GM23338 (cell line): ENCODE measurements at regions not wholly inside any gene's neighbourhood (a gene's known extent, or its start where the extent isn't known, plus 50 kb on each side); places are given as distances from the start of the nearest gene placed in this dataset.

Experiments used
- ATAC-seq: fragments of 200-7000 bp; cut with Tn5 transposase; 3 replicates; pipeline ENCODE4 v1.9.1; 2020
- DNase-seq: peaks from one replicate; pipeline ENCODE4 v3.0.0-alpha.2; 2015; ENCODE audit warnings: low spot score
- H2AFZ ChIP-seq: fragments of 200-600 bp; sonication (generic); 2 replicates; pipeline ENCODE4 v1.8.0; 2016; ENCODE audit warnings: antibody characterized with exemption, mild to moderate bottlenecking, moderate library complexity
- H3F3A ChIP-seq: fragments of 200-600 bp; sonication (generic); replicated peaks from 2 replicates; pipeline ENCODE4 v1.8.0; 2017; ENCODE audit warnings: antibody characterized with exemption, mixed run types, low read depth
- H3K27ac ChIP-seq: fragments of 200-600 bp; sonication (generic); 2 replicates; pipeline ENCODE4 v1.6.1; 2016; ENCODE audit warnings: low read depth
- H3K27me3 ChIP-seq: fragments of 200-600 bp; sonication (generic); 2 replicates; pipeline ENCODE4 v1.8.0; 2016; ENCODE audit warnings: mild to moderate bottlenecking, mixed run types, moderate library complexity; ENCODE audit not compliant: insufficient read depth
- H3K36me3 ChIP-seq: fragments of 200-600 bp; sonication (generic); 2 replicates; pipeline ENCODE4 v1.8.0; 2016; ENCODE audit warnings: mild to moderate bottlenecking; ENCODE audit not compliant: insufficient read depth
- H3K4me1 ChIP-seq: fragments of 200-600 bp; sonication (generic); 2 replicates; pipeline ENCODE4 v1.8.0; 2016; ENCODE audit warnings: mild to moderate bottlenecking, moderate library complexity; ENCODE audit not compliant: insufficient read depth
- H3K4me2 ChIP-seq: fragments of 200-600 bp; sonication (generic); 2 replicates; pipeline ENCODE4 v1.7.1; 2017; ENCODE audit warnings: mixed run types
- H3K4me3 ChIP-seq: fragments of 200-600 bp; sonication (generic); 2 replicates; pipeline ENCODE4 v1.6.1; 2016; ENCODE audit warnings: mixed run types
- H3K79me2 ChIP-seq: fragments of 200-600 bp; sonication (generic); replicated peaks from 2 replicates; pipeline ENCODE4 v1.8.0; 2017; ENCODE audit warnings: mild to moderate bottlenecking; ENCODE audit not compliant: insufficient read depth
- H3K9me2 ChIP-seq: fragments of 200-600 bp; sonication (generic); 2 replicates; pipeline ENCODE4 v1.8.0; 2017; ENCODE audit not compliant: insufficient read depth
- H4K20me1 ChIP-seq: fragments of 200-600 bp; sonication (generic); replicated peaks from 2 replicates; pipeline ENCODE4 v1.8.0; 2017; ENCODE audit warnings: mild to moderate bottlenecking; ENCODE audit not compliant: insufficient read depth
- H3K27ac Mint-ChIP-seq: 2 replicates; pipeline ENCODE4 v1.8.0; 2020; ENCODE audit warnings: inconsistent platforms, mild to moderate bottlenecking, moderate library complexity, mixed read lengths
- H3K27me3 Mint-ChIP-seq: 3 replicates; pipeline ENCODE4 v1.8.0; 2022; ENCODE audit warnings: low read depth, mild to moderate bottlenecking, moderate library complexity, mixed read lengths, inconsistent platforms; ENCODE audit not compliant: insufficient read depth, poor library complexity
- H3K36me3 Mint-ChIP-seq: 3 replicates; pipeline ENCODE4 v1.8.0; 2021; ENCODE audit warnings: low read depth, mild to moderate bottlenecking, inconsistent platforms, moderate library complexity, mixed read lengths
- H3K4me1 Mint-ChIP-seq: 3 replicates; pipeline ENCODE4 v1.8.0; 2020; ENCODE audit warnings: mild to moderate bottlenecking, inconsistent platforms, mixed read lengths
- H3K4me3 Mint-ChIP-seq: 3 replicates; pipeline ENCODE4 v1.8.0; 2021; ENCODE audit warnings: moderate library complexity, mild to moderate bottlenecking, inconsistent platforms, mixed read lengths
- H3K9me3 Mint-ChIP-seq: 3 replicates; pipeline ENCODE4 v1.8.0; 2020; ENCODE audit warnings: moderate library complexity, mild to moderate bottlenecking, inconsistent platforms, mixed read lengths
- CREB1 ChIP-seq: fragments of 250-450 bp; sonication (Bioruptor Pico); IDR thresholded peaks from 2 replicates; pipeline ENCODE4 v1.5.0; 2020; ENCODE audit warnings: low read depth, mild to moderate bottlenecking, moderate library complexity
- EZH2 ChIP-seq: fragments of 200-600 bp; sonication (generic); IDR thresholded peaks from one replicate; pipeline ENCODE4 v1.8.0; 2017; ENCODE audit warnings: antibody characterized with exemption, mild to moderate bottlenecking, low read depth; ENCODE audit not compliant: unreplicated experiment
- EZH2phosphoT487 ChIP-seq: fragments of 200-600 bp; sonication (generic); IDR thresholded peaks from one replicate; pipeline ENCODE4 v1.8.1; 2018; ENCODE audit warnings: antibody characterized with exemption; ENCODE audit not compliant: unreplicated experiment
- JUNB ChIP-seq: IDR thresholded peaks from one replicate; pipeline ENCODE4 v1.6.1; 2016; ENCODE audit warnings: antibody characterized with exemption; ENCODE audit not compliant: unreplicated experiment
- NANOG ChIP-seq: IDR thresholded peaks from 2 replicates; pipeline ENCODE4 v1.6.1; 2016; ENCODE audit warnings: antibody characterized with exemption, borderline replicate concordance
- POLR2AphosphoS5 ChIP-seq: IDR thresholded peaks from 2 replicates; pipeline ENCODE4 v1.6.1; 2016; ENCODE audit warnings: antibody characterized with exemption, low read depth
- STAT1 ChIP-seq: IDR thresholded peaks from one replicate; pipeline ENCODE4 v1.6.1; 2016; ENCODE audit warnings: antibody characterized with exemption; ENCODE audit not compliant: unreplicated experiment
- ZNF114 ChIP-seq: fragments of 250-450 bp; sonication (Bioruptor Pico); IDR thresholded peaks from 2 replicates; pipeline ENCODE4 v1.5.0; 2020; ENCODE audit warnings: mild to moderate bottlenecking, moderate library complexity
- ZNF331 ChIP-seq: fragments of 250-450 bp; sonication (Bioruptor Pico); IDR thresholded peaks from 2 replicates; pipeline ENCODE4 v1.5.0; 2020; ENCODE audit warnings: low read depth, mild to moderate bottlenecking, moderate library complexity
- TF ChIP-seq, protein P1 (sequence below): fragments of 250-450 bp; sonication (Bioruptor Pico); IDR thresholded peaks from 2 replicates; pipeline ENCODE4 v1.5.0; 2020; ENCODE audit warnings: mild to moderate bottlenecking, moderate library complexity
- TF ChIP-seq, protein P2 (sequence below), 2 experiments: fragments of 200-600 bp in 1 of 2; sonication (generic) in 1 of 2; conservative IDR thresholded peaks; 2 replicates each; pipeline versions ENCODE4 v1.5.1 to v1.6.1; 2016 to 2017; ENCODE audit warnings: antibody characterized with exemption in 2 of 2, low read depth in 2 of 2, mild to moderate bottlenecking in 2 of 2, moderate library complexity in 1 of 2
- TF ChIP-seq, protein P3 (sequence below): IDR thresholded peaks from one replicate; pipeline ENCODE4 v1.6.1; 2018; ENCODE audit warnings: antibody characterized with exemption; ENCODE audit not compliant: unreplicated experiment
- TF ChIP-seq, protein P4 (sequence below): IDR thresholded peaks from 2 replicates; pipeline ENCODE4 v1.6.1; 2016; ENCODE audit warnings: antibody characterized with exemption

DNA sequence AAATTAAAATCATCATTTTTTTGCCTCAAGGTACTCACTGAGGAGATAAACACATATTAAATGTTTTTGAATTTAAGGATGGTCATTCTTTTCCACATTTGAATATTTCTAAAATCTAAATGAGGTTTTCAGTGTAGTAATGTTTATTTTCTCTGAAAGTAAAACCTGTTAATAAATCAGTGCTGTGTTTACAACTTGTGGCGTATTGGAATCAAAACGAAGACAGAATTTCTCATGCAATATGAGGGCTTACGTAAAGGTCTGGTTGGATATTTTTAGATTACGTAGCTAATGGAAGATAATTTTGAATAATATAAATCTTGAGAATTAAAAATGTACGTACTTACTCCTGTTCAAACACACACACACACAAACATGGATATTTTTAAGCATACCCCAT is 106.8 kb upstream of the LUZP2 start:
- Histone ChIP-seq H3K27ac (no peak overlapping the region), H3K79me2 (no peaks in the 10 kb centered on the region), H3K9me2 (no peaks in the 10 kb centered on the region), H3K4me2 (no peak overlapping the region), H3K36me3 (no peaks in the 10 kb centered on the region), H3K4me3 (no peak overlapping the region), H3F3A (no peaks in the 10 kb centered on the region), H2AFZ (no peak overlapping the region), H3K27me3 (no peaks in the 10 kb centered on the region), H4K20me1 (no peaks in the 10 kb centered on the region), H3K4me1 (no peaks in the 10 kb centered on the region)
- Mint-ChIP-seq H3K27me3 (no peaks in the 10 kb centered on the region), H3K9me3 (peaks cover 2% of the 10 kb centered on the region; the same call in 1 of the 3 replicates), H3K36me3 (no peaks in the 10 kb centered on the region), H3K4me3 (no peak overlapping the region), H3K4me1 (no peaks in the 10 kb centered on the region), H3K27ac (no peak overlapping the region)
- DNase-seq, result no peak
- ATAC-seq, result no peak
- no peak for TF ChIP-seq CREB1 (CRISPR knock-in tag)
- no peak for TF ChIP-seq NANOG
- TF ChIP-seq STAT1, result no peak
- TF ChIP-seq JUNB, result no peak
- TF ChIP-seq EZH2phosphoT487, result no peak
- TF ChIP-seq, protein P1, sequence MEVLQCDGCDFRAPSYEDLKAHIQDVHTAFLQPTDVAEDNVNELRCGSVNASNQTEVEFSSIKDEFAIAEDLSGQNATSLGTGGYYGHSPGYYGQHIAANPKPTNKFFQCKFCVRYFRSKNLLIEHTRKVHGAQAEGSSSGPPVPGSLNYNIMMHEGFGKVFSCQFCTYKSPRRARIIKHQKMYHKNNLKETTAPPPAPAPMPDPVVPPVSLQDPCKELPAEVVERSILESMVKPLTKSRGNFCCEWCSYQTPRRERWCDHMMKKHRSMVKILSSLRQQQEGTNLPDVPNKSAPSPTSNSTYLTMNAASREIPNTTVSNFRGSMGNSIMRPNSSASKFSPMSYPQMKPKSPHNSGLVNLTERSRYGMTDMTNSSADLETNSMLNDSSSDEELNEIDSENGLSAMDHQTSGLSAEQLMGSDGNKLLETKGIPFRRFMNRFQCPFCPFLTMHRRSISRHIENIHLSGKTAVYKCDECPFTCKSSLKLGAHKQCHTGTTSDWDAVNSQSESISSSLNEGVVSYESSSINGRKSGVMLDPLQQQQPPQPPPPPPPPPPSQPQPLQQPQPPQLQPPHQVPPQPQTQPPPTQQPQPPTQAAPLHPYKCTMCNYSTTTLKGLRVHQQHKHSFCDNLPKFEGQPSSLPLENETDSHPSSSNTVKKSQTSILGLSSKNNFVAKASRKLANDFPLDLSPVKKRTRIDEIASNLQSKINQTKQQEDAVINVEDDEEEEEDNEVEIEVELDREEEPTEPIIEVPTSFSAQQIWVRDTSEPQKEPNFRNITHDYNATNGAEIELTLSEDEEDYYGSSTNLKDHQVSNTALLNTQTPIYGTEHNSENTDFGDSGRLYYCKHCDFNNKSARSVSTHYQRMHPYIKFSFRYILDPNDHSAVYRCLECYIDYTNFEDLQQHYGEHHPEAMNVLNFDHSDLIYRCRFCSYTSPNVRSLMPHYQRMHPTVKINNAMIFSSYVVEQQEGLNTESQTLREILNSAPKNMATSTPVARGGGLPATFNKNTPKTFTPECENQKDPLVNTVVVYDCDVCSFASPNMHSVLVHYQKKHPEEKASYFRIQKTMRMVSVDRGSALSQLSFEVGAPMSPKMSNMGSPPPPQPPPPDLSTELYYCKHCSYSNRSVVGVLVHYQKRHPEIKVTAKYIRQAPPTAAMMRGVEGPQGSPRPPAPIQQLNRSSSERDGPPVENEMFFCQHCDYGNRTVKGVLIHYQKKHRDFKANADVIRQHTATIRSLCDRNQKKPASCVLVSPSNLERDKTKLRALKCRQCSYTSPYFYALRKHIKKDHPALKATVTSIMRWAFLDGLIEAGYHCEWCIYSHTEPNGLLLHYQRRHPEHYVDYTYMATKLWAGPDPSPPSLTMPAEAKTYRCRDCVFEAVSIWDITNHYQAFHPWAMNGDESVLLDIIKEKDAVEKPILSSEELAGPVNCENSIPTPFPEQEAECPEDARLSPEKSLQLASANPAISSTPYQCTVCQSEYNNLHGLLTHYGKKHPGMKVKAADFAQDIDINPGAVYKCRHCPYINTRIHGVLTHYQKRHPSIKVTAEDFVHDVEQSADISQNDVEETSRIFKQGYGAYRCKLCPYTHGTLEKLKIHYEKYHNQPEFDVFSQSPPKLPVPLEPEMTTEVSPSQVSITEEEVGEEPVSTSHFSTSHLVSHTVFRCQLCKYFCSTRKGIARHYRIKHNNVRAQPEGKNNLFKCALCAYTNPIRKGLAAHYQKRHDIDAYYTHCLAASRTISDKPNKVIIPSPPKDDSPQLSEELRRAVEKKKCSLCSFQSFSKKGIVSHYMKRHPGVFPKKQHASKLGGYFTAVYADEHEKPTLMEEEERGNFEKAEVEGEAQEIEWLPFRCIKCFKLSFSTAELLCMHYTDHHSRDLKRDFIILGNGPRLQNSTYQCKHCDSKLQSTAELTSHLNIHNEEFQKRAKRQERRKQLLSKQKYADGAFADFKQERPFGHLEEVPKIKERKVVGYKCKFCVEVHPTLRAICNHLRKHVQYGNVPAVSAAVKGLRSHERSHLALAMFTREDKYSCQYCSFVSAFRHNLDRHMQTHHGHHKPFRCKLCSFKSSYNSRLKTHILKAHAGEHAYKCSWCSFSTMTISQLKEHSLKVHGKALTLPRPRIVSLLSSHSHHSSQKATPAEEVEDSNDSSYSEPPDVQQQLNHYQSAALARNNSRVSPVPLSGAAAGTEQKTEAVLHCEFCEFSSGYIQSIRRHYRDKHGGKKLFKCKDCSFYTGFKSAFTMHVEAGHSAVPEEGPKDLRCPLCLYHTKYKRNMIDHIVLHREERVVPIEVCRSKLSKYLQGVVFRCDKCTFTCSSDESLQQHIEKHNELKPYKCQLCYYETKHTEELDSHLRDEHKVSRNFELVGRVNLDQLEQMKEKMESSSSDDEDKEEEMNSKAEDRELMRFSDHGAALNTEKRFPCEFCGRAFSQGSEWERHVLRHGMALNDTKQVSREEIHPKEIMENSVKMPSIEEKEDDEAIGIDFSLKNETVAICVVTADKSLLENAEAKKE (CRISPR knock-in tag), result no peak
- no peak for TF ChIP-seq ZNF331 (CRISPR knock-in tag)
- TF ChIP-seq, protein P2, sequence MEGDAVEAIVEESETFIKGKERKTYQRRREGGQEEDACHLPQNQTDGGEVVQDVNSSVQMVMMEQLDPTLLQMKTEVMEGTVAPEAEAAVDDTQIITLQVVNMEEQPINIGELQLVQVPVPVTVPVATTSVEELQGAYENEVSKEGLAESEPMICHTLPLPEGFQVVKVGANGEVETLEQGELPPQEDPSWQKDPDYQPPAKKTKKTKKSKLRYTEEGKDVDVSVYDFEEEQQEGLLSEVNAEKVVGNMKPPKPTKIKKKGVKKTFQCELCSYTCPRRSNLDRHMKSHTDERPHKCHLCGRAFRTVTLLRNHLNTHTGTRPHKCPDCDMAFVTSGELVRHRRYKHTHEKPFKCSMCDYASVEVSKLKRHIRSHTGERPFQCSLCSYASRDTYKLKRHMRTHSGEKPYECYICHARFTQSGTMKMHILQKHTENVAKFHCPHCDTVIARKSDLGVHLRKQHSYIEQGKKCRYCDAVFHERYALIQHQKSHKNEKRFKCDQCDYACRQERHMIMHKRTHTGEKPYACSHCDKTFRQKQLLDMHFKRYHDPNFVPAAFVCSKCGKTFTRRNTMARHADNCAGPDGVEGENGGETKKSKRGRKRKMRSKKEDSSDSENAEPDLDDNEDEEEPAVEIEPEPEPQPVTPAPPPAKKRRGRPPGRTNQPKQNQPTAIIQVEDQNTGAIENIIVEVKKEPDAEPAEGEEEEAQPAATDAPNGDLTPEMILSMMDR (conservative IDR thresholded peaks at IDR 0.05; ENCODE audit: low read depth in 2 of 2), result no peak
- TF ChIP-seq EZH2, result no peak
- no peak for TF ChIP-seq POLR2AphosphoS5
- TF ChIP-seq, protein P3, sequence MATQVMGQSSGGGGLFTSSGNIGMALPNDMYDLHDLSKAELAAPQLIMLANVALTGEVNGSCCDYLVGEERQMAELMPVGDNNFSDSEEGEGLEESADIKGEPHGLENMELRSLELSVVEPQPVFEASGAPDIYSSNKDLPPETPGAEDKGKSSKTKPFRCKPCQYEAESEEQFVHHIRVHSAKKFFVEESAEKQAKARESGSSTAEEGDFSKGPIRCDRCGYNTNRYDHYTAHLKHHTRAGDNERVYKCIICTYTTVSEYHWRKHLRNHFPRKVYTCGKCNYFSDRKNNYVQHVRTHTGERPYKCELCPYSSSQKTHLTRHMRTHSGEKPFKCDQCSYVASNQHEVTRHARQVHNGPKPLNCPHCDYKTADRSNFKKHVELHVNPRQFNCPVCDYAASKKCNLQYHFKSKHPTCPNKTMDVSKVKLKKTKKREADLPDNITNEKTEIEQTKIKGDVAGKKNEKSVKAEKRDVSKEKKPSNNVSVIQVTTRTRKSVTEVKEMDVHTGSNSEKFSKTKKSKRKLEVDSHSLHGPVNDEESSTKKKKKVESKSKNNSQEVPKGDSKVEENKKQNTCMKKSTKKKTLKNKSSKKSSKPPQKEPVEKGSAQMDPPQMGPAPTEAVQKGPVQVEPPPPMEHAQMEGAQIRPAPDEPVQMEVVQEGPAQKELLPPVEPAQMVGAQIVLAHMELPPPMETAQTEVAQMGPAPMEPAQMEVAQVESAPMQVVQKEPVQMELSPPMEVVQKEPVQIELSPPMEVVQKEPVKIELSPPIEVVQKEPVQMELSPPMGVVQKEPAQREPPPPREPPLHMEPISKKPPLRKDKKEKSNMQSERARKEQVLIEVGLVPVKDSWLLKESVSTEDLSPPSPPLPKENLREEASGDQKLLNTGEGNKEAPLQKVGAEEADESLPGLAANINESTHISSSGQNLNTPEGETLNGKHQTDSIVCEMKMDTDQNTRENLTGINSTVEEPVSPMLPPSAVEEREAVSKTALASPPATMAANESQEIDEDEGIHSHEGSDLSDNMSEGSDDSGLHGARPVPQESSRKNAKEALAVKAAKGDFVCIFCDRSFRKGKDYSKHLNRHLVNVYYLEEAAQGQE, result no peak
- TF ChIP-seq ZNF114 (CRISPR knock-in tag), result no peak
- TF ChIP-seq, protein P4, sequence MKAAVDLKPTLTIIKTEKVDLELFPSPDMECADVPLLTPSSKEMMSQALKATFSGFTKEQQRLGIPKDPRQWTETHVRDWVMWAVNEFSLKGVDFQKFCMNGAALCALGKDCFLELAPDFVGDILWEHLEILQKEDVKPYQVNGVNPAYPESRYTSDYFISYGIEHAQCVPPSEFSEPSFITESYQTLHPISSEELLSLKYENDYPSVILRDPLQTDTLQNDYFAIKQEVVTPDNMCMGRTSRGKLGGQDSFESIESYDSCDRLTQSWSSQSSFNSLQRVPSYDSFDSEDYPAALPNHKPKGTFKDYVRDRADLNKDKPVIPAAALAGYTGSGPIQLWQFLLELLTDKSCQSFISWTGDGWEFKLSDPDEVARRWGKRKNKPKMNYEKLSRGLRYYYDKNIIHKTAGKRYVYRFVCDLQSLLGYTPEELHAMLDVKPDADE, result no peak
